BJ (cell line): ENCODE measurements at regions not wholly inside any gene's neighbourhood (a gene's known extent, or its start where the extent isn't known, plus 50 kb on each side); places are given as distances from the start of the nearest gene placed in this dataset.

Experiments used
- CTCF ChIA-PET: fragments of 350-600 bp; formaldehyde crosslinking; extraction: SDS; loops from one replicate; lab custom pipeline; 2021; ENCODE audit warnings: antibody characterized with exemption, inconsistent platforms; lab: Yijun Ruan, JAX
- POLR2A ChIA-PET: fragments of 300-600 bp; sonication (Branson Sonifier 250); formaldehyde crosslinking; extraction: SDS; loops from one replicate; lab custom pipeline; 2021; ENCODE audit warnings: antibody characterized with exemption; lab: Charles Lee
- DNase-seq: peaks from one replicate; pipeline ENCODE4 v3.0.0-alpha.2; 2011; ENCODE audit warnings: low read depth
- H3K27me3 ChIP-seq: 2 replicates; pipeline ENCODE4 v1.6.0; 2011; ENCODE audit warnings: low read length; ENCODE audit not compliant: control insufficient read depth, insufficient read depth
- H3K36me3 ChIP-seq: 2 replicates; pipeline ENCODE4 v1.5.1; 2011; ENCODE audit warnings: low read length; ENCODE audit not compliant: control insufficient read depth, insufficient read depth
- H3K4me3 ChIP-seq: 2 replicates; pipeline ENCODE4 v1.5.1; 2011; ENCODE audit warnings: low read depth, mild to moderate bottlenecking, control low read depth, low read length
- CTCF ChIP-seq: IDR thresholded peaks from 2 replicates; pipeline ENCODE4 v1.5.1; 2011; ENCODE audit warnings: low read depth, mild to moderate bottlenecking, control low read depth, inconsistent platforms, low read length, moderate library complexity; ENCODE audit not compliant: insufficient read depth

DNA sequence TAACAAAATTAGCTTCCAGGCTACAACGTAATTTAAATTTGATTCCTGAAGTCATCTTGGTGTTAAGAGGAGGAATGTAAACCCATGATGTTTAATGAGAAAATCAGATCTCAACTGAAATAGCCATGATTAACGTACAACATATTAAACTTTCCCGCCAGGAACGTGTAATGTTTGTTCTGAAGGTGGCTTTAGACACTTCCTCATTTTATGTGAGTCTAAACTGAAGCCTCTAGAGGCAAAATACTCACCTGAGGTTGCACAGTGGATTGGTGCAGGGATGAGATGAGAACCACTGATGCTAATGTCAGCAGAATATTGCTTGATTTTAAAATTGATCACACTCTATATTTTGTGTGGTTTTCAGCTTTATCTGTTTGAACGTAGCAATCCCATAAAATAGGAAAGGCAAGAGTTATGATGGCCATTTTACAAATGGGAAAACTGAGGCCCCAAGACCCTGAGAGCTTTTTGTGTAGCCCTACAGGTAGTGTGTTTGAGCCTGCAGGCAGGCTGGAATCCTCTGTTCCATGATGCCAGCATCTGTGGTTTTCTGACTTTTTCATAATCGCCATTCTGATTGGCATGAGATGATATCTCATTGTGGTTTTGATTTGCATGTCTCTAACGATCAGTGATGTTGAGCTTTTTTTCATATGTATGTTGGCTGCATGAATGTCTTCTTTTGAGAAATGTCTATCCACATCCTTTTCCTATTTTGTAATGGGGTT is 243.7 kb upstream of the BMPER start:
- ChIA-PET CTCF (no interaction called here), POLR2A (no interaction called here)
- no peak overlapping the region for H3K4me3 ChIP-seq
- TF ChIP-seq CTCF: no peak
- no peak for DNase-seq
- no peaks in the 10 kb centered on the region for H3K36me3 ChIP-seq
- no peaks in the 10 kb centered on the region for H3K27me3 ChIP-seq

GRCh38 chr7:33666531-33666930 is 238.8 kb upstream of the BMPER start:
- no peak for TF ChIP-seq CTCF
- no peak for DNase-seq
- ChIA-PET CTCF (interaction anchor here (0.8 kb wide), 1 partner anchor 9 kb away, joined by 3 read pairs; no protein-coding TSS in a partner anchor), POLR2A (no interaction called here)
- no peak overlapping the region for H3K4me3 ChIP-seq
- no peaks in the 10 kb centered on the region for H3K27me3 ChIP-seq
- no peaks in the 10 kb centered on the region for H3K36me3 ChIP-seq

DNA sequence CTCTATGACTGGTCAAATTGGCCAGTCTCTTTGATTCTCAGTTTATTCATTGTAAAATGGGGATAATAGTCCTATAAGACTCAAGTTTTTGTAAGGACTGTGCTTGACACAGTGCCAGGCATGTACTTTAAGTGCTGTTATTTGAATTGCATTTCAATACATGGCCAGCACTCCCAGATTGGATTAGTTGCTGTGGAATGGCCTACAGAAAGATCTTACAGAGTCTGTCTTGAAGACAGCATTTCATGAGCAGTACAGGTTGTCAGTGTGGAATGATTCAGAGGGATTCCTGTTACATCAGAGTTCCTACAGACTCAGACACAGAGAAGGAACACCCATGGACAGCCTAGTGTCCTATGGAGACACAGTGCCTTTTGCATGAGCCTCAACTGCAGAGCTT is 238.1 kb upstream of the BMPER start:
- DNase-seq: no peak
- ChIA-PET POLR2A (interaction anchor here (0.6 kb wide), 1 partner anchor 8 kb away, joined by 3 read pairs; no protein-coding TSS in a partner anchor), CTCF (interaction anchor here (0.7 to 0.8 kb wide), 3 partner anchors 8 to 13 kb away, joined by 3 to 4 read pairs (median 3); no protein-coding TSS in a partner anchor)
- Histone ChIP-seq H3K27me3 (no peaks in the 10 kb centered on the region), H3K36me3 (no peaks in the 10 kb centered on the region), H3K4me3 (no peak overlapping the region)
- no peak for TF ChIP-seq CTCF

GRCh38 chr7:33669251-33669670 is 236.1 kb upstream of the BMPER start:
- TF ChIP-seq CTCF: no peak
- H3K36me3 ChIP-seq: no peaks in the 10 kb centered on the region
- POLR2A ChIA-PET: no interaction called here
- CTCF ChIA-PET: interaction anchor here (0.9 kb wide), 1 partner anchor 16 kb away, joined by 3 read pairs; no protein-coding TSS in a partner anchor
- DNase-seq: no peak
- H3K4me3 ChIP-seq: no peak overlapping the region
- H3K27me3 ChIP-seq: no peaks in the 10 kb centered on the region

DNA sequence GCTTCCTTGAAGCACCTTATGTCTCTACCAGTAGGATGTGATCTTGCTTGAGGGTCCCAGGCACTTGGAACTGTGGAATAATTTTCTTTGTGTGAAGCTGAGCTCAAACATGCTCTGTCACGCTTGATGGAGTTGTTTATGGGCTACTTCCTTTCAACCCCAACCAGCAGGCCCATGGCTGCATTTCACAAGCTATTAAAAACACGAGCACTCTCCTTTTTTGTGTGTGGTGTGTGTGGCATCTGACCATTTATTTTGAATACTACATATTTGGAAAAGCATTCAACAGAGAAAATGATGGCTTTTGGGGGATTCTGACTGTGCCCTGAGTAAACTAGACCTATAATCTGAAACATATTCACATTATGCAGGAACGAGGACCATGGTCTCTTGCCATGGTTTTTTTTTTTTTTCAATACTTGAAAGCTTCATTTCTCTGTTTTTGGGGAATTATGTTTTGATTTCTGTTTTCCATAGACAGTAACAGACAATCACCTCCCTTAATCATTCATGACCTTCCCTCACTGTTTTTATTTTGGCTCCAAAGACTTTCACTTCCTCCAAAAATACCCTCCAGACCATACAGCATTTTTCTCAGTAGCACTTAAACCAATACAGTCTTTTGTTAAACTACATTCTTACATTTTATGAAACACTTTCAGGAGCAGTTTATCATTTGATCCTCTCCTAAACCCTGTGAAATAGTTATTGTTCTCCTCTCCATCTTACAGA is 233.6 kb upstream of the BMPER start:
- Histone ChIP-seq H3K36me3 (no peaks in the 10 kb centered on the region), H3K4me3 (no peak overlapping the region), H3K27me3 (no peaks in the 10 kb centered on the region)
- ChIA-PET POLR2A (interaction anchor here (0.6 to 1.0 kb wide), 2 partner anchors 24 to 81 kb away, joined by 3 to 6 read pairs; no protein-coding TSS in a partner anchor), CTCF (interaction anchor here (1.7 kb wide), 1 partner anchor 16 kb away, joined by 6 read pairs; no protein-coding TSS in a partner anchor)
- no peak for DNase-seq
- TF ChIP-seq CTCF: no peak
